AG04450 (cell line): ENCODE measurements at regions not wholly inside any gene's neighbourhood (a gene's known extent, or its start where the extent isn't known, plus 50 kb on each side); places are given as distances from the start of the nearest gene placed in this dataset.

Experiments
- CTCF ChIA-PET: fragments of 300-600, 350-600 bp; formaldehyde crosslinking; extraction: SDS; loops from one replicate; lab custom pipeline; 2022; ENCODE audit warnings: antibody characterized with exemption, inconsistent platforms; lab: Charles Lee
- POLR2A ChIA-PET: fragments of 350-600 bp; formaldehyde crosslinking; extraction: SDS; loops from one replicate; lab custom pipeline; 2021; ENCODE audit warnings: antibody characterized with exemption, inconsistent platforms; lab: Yijun Ruan, JAX
- DNase-seq: peaks from one replicate; pipeline ENCODE4 v3.0.0-alpha.2; 2011; ENCODE audit warnings: low read depth, low spot score
- H3K27ac ChIP-seq: one replicate; pipeline ENCODE4 v1.5.1; 2012; ENCODE audit warnings: low read depth, low read length, control low read depth
- H3K27me3 ChIP-seq: one replicate; pipeline ENCODE4 v1.6.0; 2012; ENCODE audit warnings: low read length; ENCODE audit not compliant: control insufficient read depth, insufficient read depth
- H3K4me3 ChIP-seq: 2 replicates; pipeline ENCODE4 v1.5.1; 2011; ENCODE audit warnings: mild to moderate bottlenecking, low read depth, low read length, control low read depth
- H3K9me3 ChIP-seq: 2 replicates; pipeline ENCODE4 v1.5.1; 2012; ENCODE audit warnings: low read length; ENCODE audit not compliant: control insufficient read depth, insufficient read depth
- CTCF ChIP-seq: IDR thresholded peaks from 2 replicates; pipeline ENCODE4 v1.5.1; 2011; ENCODE audit warnings: low read depth, low read length, control low read depth, inconsistent platforms

GRCh38 chr11:128291007-128291406 is 296.4 kb downstream of the ETS1 start:
- H3K4me3 ChIP-seq = no peak overlapping the region
- ChIA-PET CTCF (interaction anchor here (0.8 to 15.1 kb wide), 7 partner anchors 31 to 540 kb away, joined by 3 to 258 read pairs (median 4); no protein-coding TSS in a partner anchor), POLR2A (interaction anchor here (0.9 kb wide), 2 partner anchors 162 to 172 kb away, joined by 3 read pairs; no protein-coding TSS in a partner anchor)
- no peak for TF ChIP-seq CTCF
- no peak overlapping the region for H3K27ac ChIP-seq
- no peak for DNase-seq
- H3K27me3 ChIP-seq = no peaks in the 10 kb centered on the region
- H3K9me3 ChIP-seq = no peaks in the 10 kb centered on the region

DNA sequence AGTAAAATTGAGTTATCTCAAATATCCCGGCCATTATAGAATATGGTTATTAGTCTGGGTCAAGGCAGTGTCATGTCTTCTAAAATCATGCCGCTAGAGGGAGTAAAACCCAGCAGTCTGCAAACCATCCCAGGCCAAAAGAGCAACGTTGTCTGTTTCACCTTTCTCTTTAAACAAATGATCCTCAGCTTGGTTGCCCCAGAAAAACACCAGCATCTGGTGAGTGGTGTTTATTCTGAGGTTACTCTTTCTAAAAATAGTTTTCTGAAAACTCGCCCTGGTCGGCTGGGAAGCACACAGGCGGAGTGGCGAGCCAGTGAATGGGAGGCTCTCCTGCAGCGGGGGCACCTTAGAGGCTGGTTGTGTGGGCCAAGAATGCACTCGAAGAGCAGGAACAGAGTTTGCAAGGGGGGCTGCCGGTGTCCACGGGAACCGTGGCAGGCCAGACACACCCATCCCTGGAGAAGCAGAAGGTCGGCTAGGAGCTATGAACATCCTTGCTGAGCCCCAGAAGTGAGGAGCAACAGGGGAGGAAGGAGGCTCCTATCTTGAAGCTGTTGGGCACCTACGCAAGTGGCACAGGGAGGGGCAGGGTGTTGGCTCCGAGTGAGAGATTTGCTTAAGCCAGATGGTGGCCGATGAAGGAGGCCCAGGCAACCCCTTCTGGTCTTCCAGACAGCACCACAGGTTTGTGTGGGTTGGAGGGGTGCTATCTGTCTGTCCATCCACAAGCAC is 297.1 kb downstream of the ETS1 start:
- CTCF ChIA-PET = interaction anchor here (0.6 to 15.1 kb wide), 16 partner anchors 9 to 541 kb away, joined by 3 to 258 read pairs (median 4); no protein-coding TSS in a partner anchor
- POLR2A ChIA-PET = interaction anchor here (0.9 to 1.0 kb wide), 3 partner anchors 163 to 227 kb away, joined by 3 read pairs; no protein-coding TSS in a partner anchor
- no peaks in the 10 kb centered on the region for H3K9me3 ChIP-seq
- DNase-seq = peak; percentile 88
- H3K27me3 ChIP-seq = no peaks in the 10 kb centered on the region
- H3K4me3 ChIP-seq = no peak overlapping the region
- H3K27ac ChIP-seq = no peak overlapping the region
- peak; percentile 87 for TF ChIP-seq CTCF

DNA sequence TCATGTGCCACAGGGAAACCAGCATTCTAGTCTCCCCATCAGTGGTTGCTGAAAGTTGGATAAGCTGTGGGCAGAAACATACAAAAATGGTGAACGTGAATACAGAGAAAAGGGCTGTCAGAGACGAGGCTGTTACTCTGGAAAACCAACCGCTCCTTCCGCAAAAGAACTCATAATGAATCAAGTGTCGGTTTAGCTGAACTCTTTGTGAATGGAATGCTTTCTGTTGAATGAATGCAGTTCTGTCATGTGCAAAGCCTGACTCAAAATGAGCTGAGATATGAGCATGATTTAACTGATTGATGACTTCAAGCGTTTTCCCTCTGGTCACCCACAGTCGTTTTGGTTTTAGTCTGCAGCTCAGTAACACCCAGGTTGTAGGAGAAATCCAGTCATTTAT is 298.3 kb downstream of the ETS1 start:
- no peaks in the 10 kb centered on the region for H3K9me3 ChIP-seq
- TF ChIP-seq CTCF = no peak
- ChIA-PET CTCF (interaction anchor here (0.6 to 15.1 kb wide), 8 partner anchors 117 to 656 kb away, joined by 3 to 258 read pairs (median 5); no protein-coding TSS in a partner anchor), POLR2A (no interaction called here)
- H3K27ac ChIP-seq = no peak overlapping the region
- H3K4me3 ChIP-seq = no peak overlapping the region
- no peak for DNase-seq
- H3K27me3 ChIP-seq = no peaks in the 10 kb centered on the region

GRCh38 chr11:128288368-128288767 is 299.0 kb downstream of the ETS1 start:
- H3K27ac ChIP-seq = no peak overlapping the region
- POLR2A ChIA-PET = interaction anchor here (0.6 kb wide), 1 partner anchor 250 kb away, joined by 4 read pairs; no protein-coding TSS in a partner anchor
- H3K9me3 ChIP-seq = no peaks in the 10 kb centered on the region
- CTCF ChIA-PET = interaction anchor here (0.8 to 15.1 kb wide), 5 partner anchors 8 to 343 kb away, joined by 3 to 258 read pairs (median 6); no protein-coding TSS in a partner anchor
- TF ChIP-seq CTCF = no peak
- H3K4me3 ChIP-seq = no peak overlapping the region
- no peak for DNase-seq
- no peaks in the 10 kb centered on the region for H3K27me3 ChIP-seq

DNA sequence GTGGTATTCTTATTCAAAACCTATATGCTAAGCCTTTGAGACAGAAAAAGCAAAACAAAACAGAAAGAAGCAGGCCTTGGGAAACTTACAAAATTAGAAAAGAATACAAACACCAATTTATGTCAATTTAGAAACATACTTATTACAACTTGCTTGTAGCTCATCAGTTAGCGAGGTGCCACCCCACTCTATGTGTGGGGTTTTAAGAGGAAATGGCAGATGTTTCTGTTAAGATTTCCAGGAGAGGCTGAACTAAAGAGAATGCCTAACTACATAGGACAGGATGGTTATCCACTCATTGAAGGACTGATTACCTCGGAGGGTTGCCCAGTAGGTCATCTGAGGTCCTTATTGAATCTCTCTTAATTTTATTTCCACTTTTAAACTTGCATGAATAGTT is 302.0 kb downstream of the ETS1 start:
- Histone ChIP-seq H3K27ac (no peak overlapping the region), H3K4me3 (no peak overlapping the region), H3K9me3 (no peaks in the 10 kb centered on the region), H3K27me3 (no peaks in the 10 kb centered on the region)
- CTCF ChIA-PET = interaction anchor here (7.4 to 15.1 kb wide), 2 partner anchors 113 to 346 kb away, joined by 47 to 258 read pairs; no protein-coding TSS in a partner anchor
- TF ChIP-seq CTCF = no peak
- POLR2A ChIA-PET = no interaction called here
- no peak for DNase-seq
